ENCODE measurements at regions not wholly inside any gene's neighbourhood (a gene's known extent, or its start where the extent isn't known, plus 50 kb on each side); places are given as distances from the start of the nearest gene placed in this dataset.

DNA sequence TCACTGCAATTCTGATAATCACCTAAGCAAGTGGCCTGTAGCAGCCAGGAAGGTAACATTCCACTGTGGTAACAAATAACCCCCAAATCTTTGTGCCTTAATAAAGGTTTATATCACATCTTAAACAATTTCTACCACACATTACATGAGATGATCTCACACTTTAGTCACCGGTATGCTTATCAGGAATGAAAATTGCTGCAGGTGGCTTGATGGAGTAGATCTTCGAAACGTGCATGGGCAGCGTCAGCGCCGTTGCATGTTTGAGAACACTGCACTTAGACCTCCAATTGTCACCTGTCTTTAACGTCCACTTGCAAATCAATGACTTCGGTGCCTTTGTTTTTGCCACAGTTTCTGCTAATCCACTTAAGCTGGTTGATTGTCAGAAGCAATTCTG, 477.4 kb downstream of the VRK1 start:
- DNase-seq (ENCODE audit: low read depth), result no peak
- CTCF ChIA-PET, result no interaction called here

DNA sequence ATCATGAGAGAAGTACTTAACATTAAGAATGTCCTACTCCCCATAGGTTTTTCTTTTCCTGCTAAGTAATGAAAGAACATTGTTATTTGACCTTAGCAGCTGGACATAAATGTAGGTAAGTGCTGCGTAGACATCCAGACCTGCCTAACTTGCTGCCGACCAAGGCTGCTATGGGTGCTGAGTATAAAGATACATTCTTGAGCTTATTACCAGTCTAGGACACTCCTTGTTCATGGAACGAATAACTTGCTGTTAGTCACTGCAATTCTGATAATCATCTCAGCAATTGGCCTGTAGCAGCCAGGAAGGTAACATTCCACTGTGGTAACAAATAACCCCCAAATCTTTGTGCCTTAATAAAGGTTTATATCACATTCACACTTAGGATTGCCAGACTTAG, 478.1 kb downstream of the VRK1 start:
- H3K27me3 ChIP-seq (ENCODE audit: control insufficient read depth, insufficient read depth, low read length), result no peaks in the 10 kb centered on the region
- H3K36me3 ChIP-seq (ENCODE audit: control insufficient read depth, insufficient read depth, low read length), result no peaks in the 10 kb centered on the region
- ChIA-PET POLR2A (no interaction called here), CTCF (no interaction called here)
- no peak for DNase-seq (ENCODE audit: low read depth)
- TF ChIP-seq, protein P1, sequence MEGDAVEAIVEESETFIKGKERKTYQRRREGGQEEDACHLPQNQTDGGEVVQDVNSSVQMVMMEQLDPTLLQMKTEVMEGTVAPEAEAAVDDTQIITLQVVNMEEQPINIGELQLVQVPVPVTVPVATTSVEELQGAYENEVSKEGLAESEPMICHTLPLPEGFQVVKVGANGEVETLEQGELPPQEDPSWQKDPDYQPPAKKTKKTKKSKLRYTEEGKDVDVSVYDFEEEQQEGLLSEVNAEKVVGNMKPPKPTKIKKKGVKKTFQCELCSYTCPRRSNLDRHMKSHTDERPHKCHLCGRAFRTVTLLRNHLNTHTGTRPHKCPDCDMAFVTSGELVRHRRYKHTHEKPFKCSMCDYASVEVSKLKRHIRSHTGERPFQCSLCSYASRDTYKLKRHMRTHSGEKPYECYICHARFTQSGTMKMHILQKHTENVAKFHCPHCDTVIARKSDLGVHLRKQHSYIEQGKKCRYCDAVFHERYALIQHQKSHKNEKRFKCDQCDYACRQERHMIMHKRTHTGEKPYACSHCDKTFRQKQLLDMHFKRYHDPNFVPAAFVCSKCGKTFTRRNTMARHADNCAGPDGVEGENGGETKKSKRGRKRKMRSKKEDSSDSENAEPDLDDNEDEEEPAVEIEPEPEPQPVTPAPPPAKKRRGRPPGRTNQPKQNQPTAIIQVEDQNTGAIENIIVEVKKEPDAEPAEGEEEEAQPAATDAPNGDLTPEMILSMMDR (IDR thresholded peaks at IDR 0.05; ENCODE audit: insufficient read depth, low read depth, low read length), result no peak
- H3K4me3 ChIP-seq (ENCODE audit: low read depth, low read length), result no peak overlapping the region

More for the DNA sequence above, 477.4 kb downstream of the VRK1 start:
- TF ChIP-seq, protein P1 (IDR thresholded peaks at IDR 0.05; ENCODE audit: insufficient read depth, low read depth, low read length), result no peak
- Histone ChIP-seq H3K4me3 (ENCODE audit: low read depth, low read length) (no peak overlapping the region), H3K36me3 (ENCODE audit: control insufficient read depth, insufficient read depth, low read length) (no peaks in the 10 kb centered on the region), H3K27me3 (ENCODE audit: control insufficient read depth, insufficient read depth, low read length) (no peaks in the 10 kb centered on the region)
- POLR2A ChIA-PET, result no interaction called here

DNA sequence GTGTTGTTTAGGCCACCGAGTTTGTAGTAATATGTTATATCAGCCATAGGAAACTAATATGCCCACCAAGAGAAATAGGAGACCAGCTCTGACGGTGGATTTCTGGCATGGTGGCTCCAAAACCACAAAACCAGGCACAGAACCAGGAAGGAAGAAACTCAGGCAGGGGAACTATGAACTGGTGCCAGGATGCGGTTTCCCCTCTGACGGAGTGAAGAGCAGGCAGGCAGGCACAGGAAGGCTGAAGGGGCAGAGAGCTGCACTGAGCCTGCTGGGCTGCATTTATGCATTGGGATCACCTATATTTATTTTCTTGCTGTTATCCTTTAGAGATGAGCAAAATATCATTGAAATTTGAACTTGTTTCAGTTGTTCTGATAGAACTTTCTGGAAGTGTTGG, 479.4 kb downstream of the VRK1 start:
- H3K4me3 ChIP-seq (ENCODE audit: low read depth, low read length), result no peak overlapping the region
- no peaks in the 10 kb centered on the region for H3K36me3 ChIP-seq (ENCODE audit: control insufficient read depth, insufficient read depth, low read length)
- POLR2A ChIA-PET, result no interaction called here
- TF ChIP-seq, protein P1 (IDR thresholded peaks at IDR 0.05; ENCODE audit: insufficient read depth, low read depth, low read length), result no peak
- CTCF ChIA-PET, result no interaction called here
- no peaks in the 10 kb centered on the region for H3K27me3 ChIP-seq (ENCODE audit: control insufficient read depth, insufficient read depth, low read length)
- no peak for DNase-seq (ENCODE audit: low read depth)

DNA sequence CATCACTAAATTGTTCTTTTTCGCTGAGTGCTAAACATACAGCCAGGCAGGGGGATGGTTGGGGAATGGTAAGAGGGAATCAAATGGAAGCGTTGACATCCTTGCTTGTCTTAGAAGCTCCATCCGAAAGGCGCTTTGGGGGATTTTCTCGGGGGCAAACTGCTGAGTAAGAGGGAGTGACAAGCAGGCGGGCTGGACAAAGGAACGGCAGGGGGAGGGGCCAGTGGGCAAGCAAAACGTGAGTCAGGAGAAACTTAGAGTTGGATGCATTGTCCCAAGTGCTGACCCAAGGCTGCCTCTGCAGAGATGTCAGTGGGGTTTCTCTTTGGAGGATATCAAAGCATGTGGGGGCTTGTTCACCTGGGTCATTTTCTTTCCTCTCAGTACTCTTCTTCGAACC, 480.5 kb downstream of the VRK1 start:
- H3K36me3 ChIP-seq (ENCODE audit: control insufficient read depth, insufficient read depth, low read length), result no peaks in the 10 kb centered on the region
- H3K27me3 ChIP-seq (ENCODE audit: control insufficient read depth, insufficient read depth, low read length), result no peaks in the 10 kb centered on the region
- H3K4me3 ChIP-seq (ENCODE audit: low read depth, low read length), result no peak overlapping the region
- CTCF ChIA-PET, result no interaction called here
- POLR2A ChIA-PET, result no interaction called here
- DNase-seq (ENCODE audit: low read depth), result no peak
- TF ChIP-seq, protein P1 (IDR thresholded peaks at IDR 0.05; ENCODE audit: insufficient read depth, low read depth, low read length), result no peak

DNA sequence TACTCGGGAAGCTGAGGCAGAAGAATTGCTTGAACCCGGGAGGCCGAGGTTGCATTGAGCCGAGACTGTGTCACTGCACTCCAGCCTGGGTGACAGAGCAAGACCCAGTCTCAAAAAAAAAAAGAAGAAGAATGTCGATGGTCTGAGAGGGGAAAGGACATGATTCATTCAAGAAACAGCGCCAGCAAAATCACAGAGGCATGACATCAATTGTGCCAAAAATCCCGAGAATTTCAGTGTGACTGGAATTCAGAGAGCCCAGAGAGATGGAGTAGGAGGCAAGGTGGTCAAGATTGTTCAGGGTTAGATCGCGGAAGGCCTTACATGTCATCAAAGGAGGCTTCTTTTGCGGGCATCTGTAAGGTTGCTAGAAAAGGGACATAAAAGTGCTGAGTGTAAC, 483.3 kb downstream of the VRK1 start:
- CTCF ChIA-PET, result no interaction called here

More for the DNA sequence above, 483.3 kb downstream of the VRK1 start:
- POLR2A ChIA-PET, result no interaction called here
- TF ChIP-seq, protein P1 (IDR thresholded peaks at IDR 0.05; ENCODE audit: insufficient read depth, low read depth, low read length), result no peak
- no peaks in the 10 kb centered on the region for H3K36me3 ChIP-seq (ENCODE audit: control insufficient read depth, insufficient read depth, low read length)
- H3K4me3 ChIP-seq (ENCODE audit: low read depth, low read length), result no peak overlapping the region
- DNase-seq (ENCODE audit: low read depth), result no peak
- no peaks in the 10 kb centered on the region for H3K27me3 ChIP-seq (ENCODE audit: control insufficient read depth, insufficient read depth, low read length)
